HUES64 (cell line): ENCODE measurements at regions not wholly inside any gene's neighbourhood (a gene's known extent, or its start where the extent isn't known, plus 50 kb on each side); places are given as distances from the start of the nearest gene placed in this dataset.

ENCODE experiments used
- H3K27ac ChIP-seq: 2 replicates; pipeline ENCODE4 v1.7.0; 2013; ENCODE audit warnings: low read depth, low read length, inconsistent platforms
- H3K27me3 ChIP-seq: 2 replicates; pipeline ENCODE4 v1.6.1; 2013; ENCODE audit warnings: mild to moderate bottlenecking, low read length; ENCODE audit not compliant: insufficient read depth
- H3K36me3 ChIP-seq: 2 replicates; pipeline ENCODE4 v1.6.1; 2013; ENCODE audit warnings: mild to moderate bottlenecking, low read length; ENCODE audit not compliant: insufficient read depth
- H3K4me1 ChIP-seq: 2 replicates; pipeline ENCODE4 v1.6.1; 2013; ENCODE audit warnings: mild to moderate bottlenecking, low read length, moderate library complexity; ENCODE audit not compliant: insufficient read depth
- H3K4me3 ChIP-seq: 2 replicates; pipeline ENCODE4 v1.5.1; 2013; ENCODE audit warnings: mild to moderate bottlenecking, low read length, moderate library complexity
- H3K9ac ChIP-seq: 2 replicates; pipeline ENCODE4 v1.6.1; 2013; ENCODE audit warnings: mild to moderate bottlenecking, low read depth, low read length
- H3K9me3 ChIP-seq: 2 replicates; pipeline ENCODE4 v1.6.1; 2013; ENCODE audit warnings: low read depth, low read length; ENCODE audit not compliant: insufficient read depth
- WGBS: fragments of 150-250, 120-280 bp; methylation state at CpG from one replicate; pipeline ENCODE4 v1.1.7; 2013; ENCODE audit warnings: missing lambda C conversion rate; 5-methylcytosine and 5-hydroxymethylcytosine counted together

DNA sequence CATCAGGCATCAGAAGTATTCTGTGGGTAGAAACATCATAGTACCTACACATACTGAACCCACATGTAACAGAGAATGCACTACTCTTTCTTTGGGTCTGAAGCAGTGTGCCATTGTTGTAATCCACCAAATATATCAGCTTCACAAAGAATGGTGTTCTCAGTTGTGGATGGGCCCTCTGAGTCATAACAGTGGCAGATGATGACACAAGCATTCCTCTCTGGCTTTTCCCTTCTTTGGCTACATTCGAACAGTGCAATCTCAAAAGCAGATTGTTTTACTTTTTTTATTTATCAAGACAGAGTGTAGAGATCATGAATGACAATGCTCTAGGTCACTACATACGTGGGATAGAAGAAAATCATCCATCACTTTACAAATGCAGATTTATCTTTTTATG, 247.2 kb upstream of the EPHA5 start:
- Histone ChIP-seq H3K4me3 (no peak overlapping the region), H3K9ac (no peak overlapping the region), H3K4me1 (peaks cover 11% of the 10 kb centered on the region), H3K9me3 (peaks cover 9% of the 10 kb centered on the region; the same call in 1 of the 2 replicates), H3K27me3 (no peaks in the 10 kb centered on the region), H3K27ac (no peak overlapping the region), H3K36me3 (no peaks in the 10 kb centered on the region)
- no CpG with 5 or more reads among the region's 2 CpGs for WGBS

DNA sequence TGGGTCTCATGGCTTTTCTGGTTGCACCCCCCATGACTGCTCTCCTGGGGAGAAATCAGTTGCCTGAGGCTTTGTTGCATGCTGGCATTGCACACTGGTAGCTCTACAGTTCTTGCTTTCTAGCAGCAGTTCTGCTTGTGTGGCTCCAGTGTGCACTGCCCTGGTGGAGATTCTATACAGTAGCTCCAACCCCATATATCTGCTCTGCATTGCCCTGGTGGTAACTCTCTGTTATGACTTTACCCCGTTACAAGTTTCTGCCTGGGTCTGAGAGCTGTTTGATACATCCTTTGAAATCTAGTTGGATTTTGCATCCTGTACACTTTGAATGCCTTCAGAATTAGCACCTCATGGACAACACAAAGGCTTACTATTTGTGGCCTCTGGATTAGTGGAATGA, 241.4 kb upstream of the EPHA5 start:
- Histone ChIP-seq H3K27me3 (no peaks in the 10 kb centered on the region), H3K4me1 (no peaks in the 10 kb centered on the region), H3K4me3 (no peak overlapping the region), H3K27ac (no peak overlapping the region), H3K9me3 (0 out of 2 replicates have a peak, but pooled peaks cover 1% of the 10 kb centered on the region), H3K36me3 (no peaks in the 10 kb centered on the region), H3K9ac (no peak overlapping the region)
- WGBS, result 100% methylated on average over 1 of the region's 1 CpG

DNA sequence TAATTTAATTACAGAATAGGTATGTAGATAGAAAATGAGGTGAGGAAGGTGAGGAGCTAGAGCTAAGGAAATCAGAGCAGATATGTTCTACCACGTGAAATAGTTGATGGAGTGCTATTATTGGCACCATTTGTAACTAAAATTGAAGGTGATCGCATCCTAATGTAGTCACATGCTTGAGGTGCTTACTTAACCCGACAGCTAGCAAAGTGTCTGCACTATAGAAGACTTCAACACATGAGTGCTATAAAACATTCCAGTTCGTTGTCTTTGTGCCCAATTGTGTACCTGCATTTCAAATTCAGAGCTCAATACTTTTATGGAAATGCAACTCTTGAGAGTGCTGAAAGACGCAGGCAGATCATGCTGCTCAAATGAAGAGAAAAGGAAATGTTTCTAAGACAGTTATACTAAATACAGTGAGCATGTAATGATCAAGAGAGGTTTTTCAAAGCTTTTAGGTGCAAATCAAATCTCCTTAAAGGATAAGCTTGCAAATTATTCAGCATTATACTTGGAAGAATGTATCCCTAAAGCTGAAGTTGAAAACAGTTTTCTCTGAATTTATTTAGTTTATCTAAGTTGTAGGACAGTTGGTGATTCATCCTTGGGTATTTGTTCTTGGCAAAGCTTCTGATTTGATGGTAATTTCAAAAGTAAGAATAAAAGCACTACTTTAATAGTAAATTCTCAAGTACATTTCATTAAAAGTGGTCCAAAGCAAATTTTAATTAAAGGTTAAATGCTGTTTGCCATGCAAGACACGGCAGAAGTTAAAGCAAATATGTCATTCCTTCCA, 223.9 kb upstream of the EPHA5 start:
- 87% methylated on average over 6 of the region's 6 CpGs for WGBS

GRCh38 chr4:65893271-65893670, 223.0 kb upstream of the EPHA5 start:
- 71% methylated on average over 1 of the region's 1 CpG for WGBS
- 0 out of 2 replicates have a peak, but pooled peaks cover 2% of the 10 kb centered on the region for H3K9me3 ChIP-seq
- H3K27me3 ChIP-seq, result no peaks in the 10 kb centered on the region
- H3K27ac ChIP-seq, result no peak overlapping the region
- H3K4me1 ChIP-seq, result peaks cover 14% of the 10 kb centered on the region
- H3K4me3 ChIP-seq, result no peak overlapping the region
- H3K36me3 ChIP-seq, result no peaks in the 10 kb centered on the region
- H3K9ac ChIP-seq, result no peak overlapping the region

More for the DNA sequence above, 223.9 kb upstream of the EPHA5 start:
- H3K9ac ChIP-seq, result no peak overlapping the region
- H3K27me3 ChIP-seq, result no peaks in the 10 kb centered on the region
- peaks cover 14% of the 10 kb centered on the region for H3K4me1 ChIP-seq
- no peaks in the 10 kb centered on the region for H3K36me3 ChIP-seq
- H3K27ac ChIP-seq, result no peak overlapping the region
- no peak overlapping the region for H3K4me3 ChIP-seq
- 0 out of 2 replicates have a peak, but pooled peaks cover 2% of the 10 kb centered on the region for H3K9me3 ChIP-seq

DNA sequence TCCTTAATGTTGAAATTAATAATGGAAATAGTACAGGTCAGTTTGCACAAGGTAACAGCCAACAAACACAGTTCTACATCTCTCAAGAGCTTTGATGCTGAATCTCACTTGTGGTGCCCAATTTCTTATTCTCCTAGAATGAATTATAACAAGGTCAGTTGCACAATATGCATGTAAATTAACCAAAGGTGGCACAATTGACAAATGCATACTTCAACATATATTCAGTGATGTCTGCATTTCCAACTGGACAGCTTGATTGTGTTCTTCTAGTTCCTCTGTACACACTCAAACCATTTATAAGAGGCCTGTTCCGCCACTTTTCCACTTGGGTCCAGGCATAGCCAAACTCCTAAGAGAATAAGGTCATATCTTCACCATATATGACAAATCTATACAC, 210.3 kb upstream of the EPHA5 start:
- Histone ChIP-seq H3K4me3 (no peak overlapping the region), H3K36me3 (no peaks in the 10 kb centered on the region), H3K4me1 (no peaks in the 10 kb centered on the region), H3K27ac (no peak overlapping the region), H3K27me3 (no peaks in the 10 kb centered on the region), H3K9me3 (no peaks in the 10 kb centered on the region), H3K9ac (no peak overlapping the region)
- 95% methylated on average over 1 of the region's 1 CpG for WGBS

- WGBS, result 94% methylated on average over 4 of the region's 4 CpGs
- Histone ChIP-seq H3K27ac (no peak overlapping the region), H3K36me3 (no peaks in the 10 kb centered on the region), H3K9me3 (no peaks in the 10 kb centered on the region), H3K9ac (no peak overlapping the region), H3K4me3 (no peak overlapping the region), H3K27me3 (no peaks in the 10 kb centered on the region), H3K4me1 (no peaks in the 10 kb centered on the region)
Observed at GRCh38 chr4:65868096-65868824, 198.0 kb upstream of the EPHA5 start.

DNA sequence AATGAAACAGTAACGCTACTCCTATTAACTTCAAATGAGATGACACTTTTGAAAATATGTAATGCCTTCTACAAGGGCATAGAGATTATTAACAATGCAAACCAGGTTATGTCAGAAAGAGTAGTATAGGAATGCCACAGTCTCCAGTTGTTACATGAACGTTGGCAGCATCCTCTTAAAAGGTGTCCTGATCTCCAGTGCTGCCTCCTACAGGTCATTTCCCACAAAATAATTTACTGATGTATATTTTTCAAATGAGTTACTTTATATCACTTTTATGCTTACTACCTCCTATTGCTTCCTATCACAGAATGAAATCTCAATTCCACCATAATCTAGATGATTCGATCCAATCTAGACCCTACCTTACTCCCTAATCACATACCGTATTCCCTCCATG, 195.2 kb upstream of the EPHA5 start:
- H3K9me3 ChIP-seq, result no peaks in the 10 kb centered on the region
- H3K27ac ChIP-seq, result no peak overlapping the region
- no peak overlapping the region for H3K4me3 ChIP-seq
- H3K4me1 ChIP-seq, result no peaks in the 10 kb centered on the region
- WGBS, result 61% methylated on average over 3 of the region's 4 CpGs
- no peaks in the 10 kb centered on the region for H3K36me3 ChIP-seq
- H3K9ac ChIP-seq, result no peak overlapping the region
- no peaks in the 10 kb centered on the region for H3K27me3 ChIP-seq

DNA sequence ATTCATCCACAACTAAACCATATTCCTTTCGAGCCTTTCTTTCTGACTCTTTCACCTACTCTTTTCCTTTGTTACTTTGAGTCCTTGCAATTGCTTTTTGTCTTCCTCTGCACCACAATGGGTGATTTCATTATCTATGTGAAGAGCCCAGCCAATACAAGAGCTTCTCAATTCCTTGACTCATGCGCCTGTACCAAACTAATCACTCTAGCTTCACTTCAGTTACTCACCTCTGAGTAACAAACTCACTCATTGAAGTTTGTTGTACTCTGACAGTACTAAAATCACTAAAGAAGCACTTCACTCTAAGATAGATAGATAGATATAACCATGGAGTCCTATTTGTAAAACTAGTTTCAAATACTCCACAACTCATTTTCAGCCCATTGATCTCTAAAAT, 191.7 kb upstream of the EPHA5 start:
- Histone ChIP-seq H3K27me3 (no peaks in the 10 kb centered on the region), H3K4me3 (no peak overlapping the region), H3K27ac (no peak overlapping the region), H3K9me3 (no peaks in the 10 kb centered on the region), H3K36me3 (no peaks in the 10 kb centered on the region), H3K4me1 (no peaks in the 10 kb centered on the region), H3K9ac (no peak overlapping the region)
- WGBS, result 92% methylated on average over 2 of the region's 2 CpGs

DNA sequence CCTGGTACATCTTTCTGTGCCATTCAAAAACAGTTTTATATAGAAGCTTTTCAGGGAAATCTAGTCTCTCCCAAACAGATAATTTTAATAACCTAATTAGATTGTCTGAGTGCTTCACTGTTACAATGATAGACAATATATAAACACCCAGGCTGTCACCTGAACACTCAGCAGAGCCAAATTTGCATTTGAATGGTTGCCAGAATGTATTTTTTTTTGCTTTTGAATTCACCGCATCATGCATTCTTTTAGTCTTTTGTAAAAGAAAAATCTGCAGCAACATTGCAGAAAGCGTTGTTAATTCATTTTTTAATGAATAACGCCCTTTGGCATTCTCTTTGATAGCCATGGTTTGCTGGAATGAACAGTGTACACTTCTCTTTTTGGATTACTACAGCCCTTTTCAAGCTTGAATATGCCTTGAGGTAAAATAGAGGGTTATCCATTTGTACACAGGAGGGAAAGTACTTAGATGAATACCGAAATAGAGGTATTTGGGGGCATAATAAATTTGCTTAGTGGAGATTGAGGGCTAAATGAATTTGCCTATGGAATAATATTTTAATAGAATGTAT, 175.0 kb upstream of the EPHA5 start:
- Histone ChIP-seq H3K9ac (no peak overlapping the region), H3K4me3 (no peak overlapping the region), H3K27ac (no peak overlapping the region), H3K27me3 (no peaks in the 10 kb centered on the region), H3K9me3 (no peaks in the 10 kb centered on the region), H3K4me1 (peaks cover 16% of the 10 kb centered on the region), H3K36me3 (no peaks in the 10 kb centered on the region)
- 85% methylated on average over 4 of the region's 4 CpGs for WGBS

DNA sequence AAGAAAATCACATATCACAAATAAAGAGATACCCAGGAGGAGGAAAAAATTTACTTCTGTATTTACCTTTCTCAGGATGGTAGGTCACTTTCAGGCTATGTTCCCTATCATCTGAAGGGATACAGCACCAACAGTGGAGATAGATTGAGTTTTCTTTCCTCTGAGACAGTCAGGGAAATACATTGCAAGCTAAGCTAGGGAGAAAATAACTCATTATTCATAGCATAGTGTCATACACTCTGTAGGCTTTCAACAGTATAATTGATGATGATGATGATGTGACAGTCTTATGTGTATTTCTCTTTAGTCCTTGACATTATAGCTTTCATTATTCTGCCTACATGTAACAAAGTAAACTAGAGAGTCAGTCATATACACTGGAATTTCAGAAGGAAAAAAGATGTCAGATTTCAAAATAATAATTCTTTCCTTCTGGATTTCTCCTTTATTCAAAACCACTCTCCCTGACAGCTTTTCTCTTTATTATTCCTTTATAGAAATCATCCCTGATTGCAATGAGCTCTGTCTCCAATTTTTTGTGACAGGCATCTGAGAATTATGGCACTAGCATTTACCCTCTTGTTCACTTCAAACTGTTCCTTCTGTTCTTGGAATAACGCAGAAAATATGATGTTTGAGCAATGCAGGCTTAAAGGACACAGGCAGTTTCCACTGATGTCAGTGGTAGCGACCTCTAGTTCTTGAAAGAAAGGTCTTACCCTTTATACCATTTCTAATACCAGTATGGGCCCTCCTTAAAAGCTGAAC, 169.1 kb upstream of the EPHA5 start:
- Histone ChIP-seq H3K36me3 (no peaks in the 10 kb centered on the region), H3K27ac (no peak overlapping the region), H3K4me1 (no peaks in the 10 kb centered on the region), H3K9me3 (no peaks in the 10 kb centered on the region), H3K9ac (no peak overlapping the region), H3K27me3 (no peaks in the 10 kb centered on the region), H3K4me3 (no peak overlapping the region)
- WGBS, result 89% methylated on average over 2 of the region's 2 CpGs

- Histone ChIP-seq H3K27ac (no peak overlapping the region), H3K27me3 (no peaks in the 10 kb centered on the region), H3K9me3 (no peaks in the 10 kb centered on the region), H3K36me3 (no peaks in the 10 kb centered on the region), H3K4me3 (no peak overlapping the region), H3K4me1 (no peaks in the 10 kb centered on the region), H3K9ac (no peak overlapping the region)
Observed at GRCh38 chr4:65834707-65835106, 164.4 kb upstream of the EPHA5 start.
